ENCODE measurements at regions not wholly inside any gene's neighbourhood (a gene's known extent, or its start where the extent isn't known, plus 50 kb on each side); places are given as distances from the start of the nearest gene placed in this dataset.

GRCh38 chr15:31178705-31179104 is 77.2 kb upstream of the TRPM1 start:
- POLR2A ChIA-PET = no interaction called here
- CTCF ChIA-PET = interaction anchor here (1.2 kb wide), 1 partner anchor 10 kb away, joined by 3 read pairs; no protein-coding TSS in a partner anchor
- no peaks in the 10 kb centered on the region for H3K36me3 ChIP-seq (ENCODE audit: control insufficient read depth, insufficient read depth, low read length)
- TF ChIP-seq CTCF (IDR thresholded peaks at IDR 0.05; ENCODE audit: insufficient read depth, low read depth, low read length) = no peak
- no peak overlapping the region for H3K4me3 ChIP-seq (ENCODE audit: low read depth, low read length)
- H3K27me3 ChIP-seq (ENCODE audit: control insufficient read depth, insufficient read depth, low read length) = peaks cover 2% of the 10 kb centered on the region
- no peak for DNase-seq (ENCODE audit: low read depth)

- POLR2A ChIA-PET = no interaction called here
- no peak for DNase-seq (ENCODE audit: low read depth)
- peaks cover 2% of the 10 kb centered on the region for H3K27me3 ChIP-seq (ENCODE audit: control insufficient read depth, insufficient read depth, low read length)
- no peak overlapping the region for H3K4me3 ChIP-seq (ENCODE audit: low read depth, low read length)
- CTCF ChIA-PET = no interaction called here
- H3K36me3 ChIP-seq (ENCODE audit: control insufficient read depth, insufficient read depth, low read length) = no peaks in the 10 kb centered on the region
- TF ChIP-seq CTCF (IDR thresholded peaks at IDR 0.05; ENCODE audit: insufficient read depth, low read depth, low read length) = no peak
These were observed 78.2 kb upstream of the TRPM1 start for GRCh38 chr15:31179693-31180092.

- POLR2A ChIA-PET = no interaction called here
- H3K27me3 ChIP-seq (ENCODE audit: control insufficient read depth, insufficient read depth, low read length) = peaks cover 2% of the 10 kb centered on the region; the same call in 1 of the 2 replicates
- CTCF ChIA-PET = interaction anchor here (1.7 kb wide), 1 partner anchor 296 kb away, joined by 7 read pairs; no protein-coding TSS in a partner anchor
- H3K36me3 ChIP-seq (ENCODE audit: control insufficient read depth, insufficient read depth, low read length) = no peaks in the 10 kb centered on the region
- TF ChIP-seq CTCF (IDR thresholded peaks at IDR 0.05; ENCODE audit: insufficient read depth, low read depth, low read length) = no peak
- no peak overlapping the region for H3K4me3 ChIP-seq (ENCODE audit: low read depth, low read length)
- no peak for DNase-seq (ENCODE audit: low read depth)
These were observed 91.8 kb upstream of the TRPM1 start for GRCh38 chr15:31193291-31193690.

- no peaks in the 10 kb centered on the region for H3K36me3 ChIP-seq (ENCODE audit: control insufficient read depth, insufficient read depth, low read length)
- peaks cover 3% of the 10 kb centered on the region; the same call in 1 of the 2 replicates for H3K27me3 ChIP-seq (ENCODE audit: control insufficient read depth, insufficient read depth, low read length)
- no peak for DNase-seq (ENCODE audit: low read depth)
- CTCF ChIA-PET = no interaction called here
- no peak overlapping the region for H3K4me3 ChIP-seq (ENCODE audit: low read depth, low read length)
- POLR2A ChIA-PET = no interaction called here
- TF ChIP-seq CTCF (IDR thresholded peaks at IDR 0.05; ENCODE audit: insufficient read depth, low read depth, low read length) = no peak
These were observed 94.3 kb upstream of the TRPM1 start for GRCh38 chr15:31195871-31196270.

- Histone ChIP-seq H3K36me3 (ENCODE audit: control insufficient read depth, insufficient read depth, low read length) (no peaks in the 10 kb centered on the region), H3K4me3 (ENCODE audit: low read depth, low read length) (no peak overlapping the region), H3K27me3 (ENCODE audit: control insufficient read depth, insufficient read depth, low read length) (peaks cover 4% of the 10 kb centered on the region; the same call in 1 of the 2 replicates)
- no peak for DNase-seq (ENCODE audit: low read depth)
- peak; percentile 78 for TF ChIP-seq CTCF (IDR thresholded peaks at IDR 0.05; ENCODE audit: insufficient read depth, low read depth, low read length)
- CTCF ChIA-PET = interaction anchor here (1.1 to 7.1 kb wide), 2 partner anchors 128 to 291 kb away, joined by 4 to 107 read pairs; no protein-coding TSS in a partner anchor
- POLR2A ChIA-PET = no interaction called here
These were observed 96.2 kb upstream of the TRPM1 start for GRCh38 chr15:31197497-31198414.
